Fibroblast of peridontal ligament (primary cell): ENCODE measurements at regions not wholly inside any gene's neighbourhood (a gene's known extent, or its start where the extent isn't known, plus 50 kb on each side); places are given as distances from the start of the nearest gene placed in this dataset.
"Not testable (repeated sequence)": the region's sequence is repeated elsewhere in the genome, so short reads cannot be mapped to it uniquely, and the experiment has no call there.

ENCODE experiments used
- DNase-seq: peaks from one replicate; pipeline ENCODE4 v3.0.0-alpha.2; 2010; ENCODE audit errors: extremely low read depth

GRCh38 chr1:177425199-177425598 lies 254.4 kb downstream of the BRINP2 start:
- no peak for DNase-seq

GRCh38 chr1:177424744-177425143 lies 254.0 kb downstream of the BRINP2 start:
- no peak for DNase-seq

DNA sequence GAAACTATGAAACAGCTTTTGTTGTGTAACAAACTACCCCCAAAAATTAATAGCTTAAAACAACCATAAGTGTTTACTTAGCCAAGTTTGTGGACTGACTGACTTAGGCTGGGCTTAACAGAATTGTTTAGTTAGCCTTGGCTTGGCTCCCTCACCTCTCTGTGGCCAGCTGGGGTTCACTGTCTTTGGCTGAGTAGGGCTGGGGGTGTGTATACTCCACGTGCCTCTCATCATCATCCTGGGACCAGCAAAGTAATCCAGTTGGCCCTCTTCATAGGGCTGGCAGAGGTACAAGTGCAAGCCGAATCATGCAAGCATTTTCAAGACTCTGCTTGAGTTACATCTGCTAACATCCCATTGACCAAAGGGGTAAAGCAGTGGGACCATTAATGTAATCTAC lies 252.3 kb downstream of the BRINP2 start:
- DNase-seq: no peak

GRCh38 chr1:177413982-177414596 lies 243.3 kb downstream of the BRINP2 start:
- no peak for DNase-seq

DNA sequence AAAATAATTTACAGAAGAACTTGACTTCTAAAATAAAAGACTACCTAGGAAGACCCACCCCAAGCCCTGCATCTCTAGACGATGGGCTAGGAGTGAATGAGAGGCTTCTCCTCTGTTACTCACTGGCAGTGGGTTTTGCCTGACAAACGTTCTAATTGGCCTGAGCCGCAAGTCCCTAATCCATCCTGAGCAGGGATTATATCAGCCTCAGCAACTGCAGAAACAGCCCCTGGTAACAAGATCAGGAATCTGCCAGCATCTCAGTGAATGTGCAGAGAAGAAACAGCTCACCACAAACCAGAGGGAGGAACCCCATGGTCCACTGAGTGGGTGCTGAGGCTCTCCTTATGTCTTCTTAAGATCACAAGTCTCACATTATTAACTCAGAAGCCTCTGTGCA lies 240.6 kb downstream of the BRINP2 start:
- DNase-seq: no peak

DNA sequence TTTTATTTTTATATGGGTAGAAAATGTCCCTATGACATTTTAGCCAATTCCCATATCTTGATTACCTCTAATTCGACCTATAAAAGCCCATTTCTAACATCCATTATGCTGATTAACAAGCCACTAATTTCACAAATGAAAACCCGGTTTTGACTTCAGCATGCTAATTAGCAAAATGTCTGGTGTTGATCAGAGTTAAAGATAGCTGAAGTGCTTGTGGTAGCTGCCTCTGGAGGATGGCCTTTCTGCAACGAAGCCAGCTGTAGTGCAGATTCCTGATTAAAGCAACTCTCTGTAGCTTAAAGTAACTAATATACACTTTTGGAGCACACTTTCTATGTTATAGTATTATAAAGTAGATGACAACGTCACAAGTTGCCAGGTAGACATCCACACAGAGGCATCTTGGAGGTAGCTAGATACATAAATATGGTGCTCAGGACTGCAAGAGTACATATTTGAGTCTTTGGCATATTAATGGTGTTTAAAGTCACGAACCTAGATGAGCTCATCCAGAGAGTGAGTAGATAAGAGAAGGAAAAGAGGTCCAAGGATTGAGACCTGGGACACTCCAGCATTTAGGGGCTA lies 239.5 kb downstream of the BRINP2 start:
- no peak for DNase-seq

GRCh38 chr1:177406323-177406722 lies 235.6 kb downstream of the BRINP2 start:
- DNase-seq: not testable (repeated sequence)

DNA sequence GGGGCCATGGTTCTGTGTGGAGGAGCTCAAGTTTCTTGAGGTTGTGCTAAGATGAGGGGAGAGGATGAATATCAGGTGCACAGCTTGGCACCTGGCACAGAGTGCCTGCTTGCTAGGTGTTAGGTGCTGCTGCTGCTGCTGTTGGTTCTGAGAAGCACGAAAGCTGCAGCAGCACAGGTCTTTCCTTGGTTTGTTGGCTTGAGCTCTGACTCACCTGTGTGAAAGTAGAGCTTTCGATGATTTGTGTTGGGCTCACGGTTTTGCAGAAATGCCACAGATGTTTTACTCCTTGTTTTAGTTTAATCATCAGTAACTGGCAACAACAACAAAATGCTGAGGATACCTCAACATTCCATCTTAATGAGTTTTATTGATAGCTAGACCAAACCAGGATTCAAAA lies 221.6 kb downstream of the BRINP2 start:
- no peak for DNase-seq

GRCh38 chr1:177385760-177386698 lies 215.3 kb downstream of the BRINP2 start:
- DNase-seq: no peak

- DNase-seq: no peak
Measured at GRCh38 chr1:177384461-177384860, 213.7 kb downstream of the BRINP2 start.

GRCh38 chr1:177383715-177384114 lies 213.0 kb downstream of the BRINP2 start:
- no peak for DNase-seq

- DNase-seq: no peak
Measured at GRCh38 chr1:177377866-177378265, 207.1 kb downstream of the BRINP2 start.

- DNase-seq: no peak
Measured at GRCh38 chr1:177368255-177368654, 197.5 kb downstream of the BRINP2 start.

- no peak for DNase-seq
Measured at GRCh38 chr1:177366091-177366490, 195.3 kb downstream of the BRINP2 start.

GRCh38 chr1:177360791-177361190 lies 190.0 kb downstream of the BRINP2 start:
- no peak for DNase-seq

DNA sequence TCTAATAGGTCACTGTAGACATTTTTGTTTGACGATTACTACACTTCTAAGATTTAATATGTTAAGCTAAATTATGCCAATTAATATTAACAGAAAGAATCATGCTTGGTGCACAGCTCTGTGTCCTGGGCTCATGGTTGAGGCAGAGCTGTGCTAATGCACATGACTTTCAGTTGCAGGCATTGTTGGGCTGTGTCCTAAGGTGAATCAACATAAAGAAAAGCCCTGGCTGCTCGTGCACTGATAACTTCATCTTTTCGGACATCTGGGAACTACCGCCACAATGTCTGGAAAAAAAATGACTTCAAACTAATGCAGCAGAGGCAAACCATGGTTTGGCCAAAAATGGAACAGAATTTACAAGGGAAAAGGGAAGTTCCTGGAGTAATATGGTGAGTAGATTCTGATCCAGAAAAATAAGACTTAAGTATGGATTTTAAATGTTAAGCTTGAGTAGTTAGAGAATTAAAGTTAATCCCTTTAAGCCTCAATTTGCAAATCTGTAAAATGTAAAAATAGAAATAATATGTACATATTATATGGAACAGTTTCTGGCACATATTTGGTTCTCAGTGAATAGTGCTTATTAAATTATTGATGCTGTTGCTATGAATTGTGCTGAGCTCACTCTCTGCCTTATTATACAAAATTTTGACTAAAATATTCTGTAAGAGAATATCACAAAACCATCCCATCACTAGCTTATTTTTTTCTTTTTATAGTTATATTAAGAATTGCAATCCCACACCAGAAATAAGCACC lies 186.1 kb downstream of the BRINP2 start:
- DNase-seq: no peak

DNA sequence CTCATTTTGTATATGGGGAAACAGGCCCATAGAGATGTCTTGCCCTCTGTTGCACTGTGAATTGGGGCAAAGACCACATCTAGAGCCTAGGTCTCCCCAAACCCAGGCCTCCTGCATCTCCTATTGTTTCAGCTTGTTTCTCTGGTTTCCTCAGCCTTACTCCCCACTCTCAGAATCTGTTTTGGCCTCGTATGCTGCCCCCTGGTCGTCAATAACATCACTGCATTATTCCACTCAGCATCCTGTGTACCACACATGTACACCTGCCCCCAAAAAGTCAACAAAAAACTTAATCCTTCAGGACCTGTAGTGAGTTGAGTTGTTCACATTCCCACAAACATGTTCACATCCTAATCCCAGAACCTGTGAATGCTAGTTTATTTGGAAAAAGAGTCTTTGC lies 184.8 kb downstream of the BRINP2 start:
- peak; percentile 34 for DNase-seq

DNA sequence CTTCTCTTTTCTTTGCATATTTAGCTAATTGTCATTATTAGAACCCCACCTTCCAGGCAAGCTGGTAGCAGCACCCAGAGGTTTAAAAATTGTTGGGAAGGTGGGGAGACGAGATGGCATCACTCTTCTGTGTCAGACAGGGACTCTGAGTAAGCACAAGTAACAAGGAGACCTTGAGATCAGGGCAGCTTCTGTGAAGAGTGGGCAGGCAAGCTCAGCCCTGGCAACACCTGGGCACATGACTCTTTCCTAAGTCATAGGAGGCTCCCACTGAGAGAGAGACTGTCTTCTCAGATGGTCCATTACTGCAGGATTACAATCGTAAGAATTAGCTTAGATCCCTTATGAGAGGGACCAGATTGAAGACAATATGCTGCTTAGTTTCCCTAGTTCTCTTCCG lies 183.5 kb downstream of the BRINP2 start:
- DNase-seq: no peak

GRCh38 chr1:177351361-177352108 lies 180.8 kb downstream of the BRINP2 start:
- DNase-seq: no peak

DNA sequence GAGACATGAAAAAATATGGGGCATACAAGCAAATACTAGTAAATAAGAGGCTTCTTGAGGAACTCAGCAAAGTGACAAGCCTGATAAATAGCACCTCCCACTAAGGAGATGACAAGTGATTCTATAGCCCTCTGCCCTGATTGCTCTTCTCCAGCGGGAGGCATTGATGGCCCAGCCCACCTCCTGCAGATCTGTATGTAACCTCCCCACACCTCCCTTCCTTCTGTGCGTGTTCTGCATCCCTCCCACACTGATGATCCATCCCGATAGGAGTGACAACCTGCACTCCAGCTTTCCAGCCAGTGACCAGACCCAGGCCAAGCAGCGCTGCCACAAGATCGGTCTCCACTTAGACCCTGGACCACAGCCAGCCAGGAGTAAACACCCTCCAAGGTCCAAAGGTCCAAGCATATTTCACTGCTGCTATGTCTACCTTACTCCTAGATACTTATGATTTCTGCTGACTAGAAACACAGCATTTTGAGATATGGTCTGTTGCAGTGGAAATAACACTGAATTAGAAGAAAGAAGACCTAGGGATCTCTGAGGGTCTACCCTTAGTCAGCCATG lies 176.1 kb downstream of the BRINP2 start:
- DNase-seq: no peak

- DNase-seq: no peak
Measured at GRCh38 chr1:177343445-177343844, 172.7 kb downstream of the BRINP2 start.
